ENCODE measurements at regions not wholly inside any gene's neighbourhood (a gene's known extent, or its start where the extent isn't known, plus 50 kb on each side); places are given as distances from the start of the nearest gene placed in this dataset.

DNA sequence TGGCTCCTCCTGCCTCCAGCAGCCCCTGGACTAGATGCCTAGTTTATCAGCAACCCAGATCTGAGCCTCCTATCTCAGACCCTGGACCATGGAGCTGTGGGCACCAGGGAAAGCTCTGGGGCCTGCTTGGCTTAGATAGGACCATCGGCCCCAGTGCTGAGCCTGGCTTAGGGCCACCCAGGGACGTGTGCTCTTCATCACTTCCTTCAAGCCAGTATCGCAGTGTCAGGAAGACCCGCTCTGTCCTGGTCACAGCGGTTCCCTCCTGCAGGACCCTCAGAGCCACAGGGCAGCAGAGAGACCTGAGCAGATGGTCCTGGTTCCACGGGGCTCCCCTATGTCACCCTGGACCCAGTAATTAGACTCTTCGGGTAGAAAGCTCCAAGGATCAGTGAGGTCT, 105.7 kb upstream of the FAM20C start:
- no peaks in the 10 kb centered on the region for H3K79me2 ChIP-seq (ENCODE audit: insufficient read depth, low read length)

DNA sequence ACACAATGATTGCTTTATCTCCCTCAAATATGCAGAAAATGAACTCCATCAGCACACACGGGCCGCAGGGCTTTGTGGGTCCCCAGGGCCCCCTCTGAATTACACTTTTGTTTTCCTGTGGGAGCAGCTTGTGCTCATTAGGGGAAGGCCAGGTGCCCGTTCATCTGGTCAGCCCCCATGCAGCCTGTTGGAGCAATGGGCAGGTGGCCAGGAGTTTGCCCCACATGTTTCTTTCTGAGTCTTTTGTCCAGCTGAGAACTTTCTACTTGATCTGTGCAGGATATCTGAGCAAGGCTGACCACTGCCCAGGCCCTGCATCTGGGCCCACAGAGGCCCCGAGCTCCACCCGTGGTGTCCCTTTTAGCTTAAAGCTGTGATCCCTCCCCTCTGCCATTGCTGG, 105.3 kb upstream of the FAM20C start:
- Histone ChIP-seq H3K27ac (ENCODE audit: low read depth, low read length) (no peak overlapping the region), H2AFZ (ENCODE audit: low read depth, low read length) (no peak overlapping the region), H3K9me3 (ENCODE audit: insufficient read depth, low read depth, low read length) (no peaks in the 10 kb centered on the region), H3K36me3 (ENCODE audit: insufficient read depth, low read length) (no peaks in the 10 kb centered on the region), H3K4me2 (ENCODE audit: low read length) (no peak overlapping the region), H3K4me1 (ENCODE audit: insufficient read depth, low read length) (peaks cover 47% of the 10 kb centered on the region), H3K4me3 (ENCODE audit: insufficient read depth, low read depth, low read length) (no peak overlapping the region), H3K79me2 (ENCODE audit: insufficient read depth, low read length) (no peaks in the 10 kb centered on the region), H3K27me3 (ENCODE audit: insufficient read depth, low read length) (peaks cover 3% of the 10 kb centered on the region), H4K20me1 (ENCODE audit: insufficient read depth, low read length) (no peaks in the 10 kb centered on the region), H3K9ac (ENCODE audit: low read length) (no peak overlapping the region)
- H3K27me3 Mint-ChIP-seq (ENCODE audit: low read depth, unreplicated experiment), result peaks cover 61% of the 10 kb centered on the region
- H3K4me1 Mint-ChIP-seq (ENCODE audit: low read depth, unreplicated experiment), result peaks cover 20% of the 10 kb centered on the region
- FAIRE-seq, result no peak
- peak; percentile 30 for DNase-seq (ENCODE audit: low read depth)
- no peak for TF ChIP-seq EZH2 (IDR thresholded peaks at IDR 0.05; ENCODE audit: insufficient read depth, low read length)
- TF ChIP-seq, protein P1, sequence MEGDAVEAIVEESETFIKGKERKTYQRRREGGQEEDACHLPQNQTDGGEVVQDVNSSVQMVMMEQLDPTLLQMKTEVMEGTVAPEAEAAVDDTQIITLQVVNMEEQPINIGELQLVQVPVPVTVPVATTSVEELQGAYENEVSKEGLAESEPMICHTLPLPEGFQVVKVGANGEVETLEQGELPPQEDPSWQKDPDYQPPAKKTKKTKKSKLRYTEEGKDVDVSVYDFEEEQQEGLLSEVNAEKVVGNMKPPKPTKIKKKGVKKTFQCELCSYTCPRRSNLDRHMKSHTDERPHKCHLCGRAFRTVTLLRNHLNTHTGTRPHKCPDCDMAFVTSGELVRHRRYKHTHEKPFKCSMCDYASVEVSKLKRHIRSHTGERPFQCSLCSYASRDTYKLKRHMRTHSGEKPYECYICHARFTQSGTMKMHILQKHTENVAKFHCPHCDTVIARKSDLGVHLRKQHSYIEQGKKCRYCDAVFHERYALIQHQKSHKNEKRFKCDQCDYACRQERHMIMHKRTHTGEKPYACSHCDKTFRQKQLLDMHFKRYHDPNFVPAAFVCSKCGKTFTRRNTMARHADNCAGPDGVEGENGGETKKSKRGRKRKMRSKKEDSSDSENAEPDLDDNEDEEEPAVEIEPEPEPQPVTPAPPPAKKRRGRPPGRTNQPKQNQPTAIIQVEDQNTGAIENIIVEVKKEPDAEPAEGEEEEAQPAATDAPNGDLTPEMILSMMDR (IDR thresholded peaks at IDR 0.05; ENCODE audit: insufficient read depth, low read depth, low read length), result no peak
- no peaks in the 10 kb centered on the region for H3K9me3 Mint-ChIP-seq (ENCODE audit: unreplicated experiment)
- H3K36me3 Mint-ChIP-seq (ENCODE audit: low read depth, unreplicated experiment), result no peaks in the 10 kb centered on the region
- no peak overlapping the region for H3K4me3 Mint-ChIP-seq (ENCODE audit: unreplicated experiment)
- no peak overlapping the region for H3K27ac Mint-ChIP-seq (ENCODE audit: unreplicated experiment)

More for the DNA sequence above, 105.7 kb upstream of the FAM20C start:
- H3K9me3 ChIP-seq (ENCODE audit: insufficient read depth, low read depth, low read length), result no peaks in the 10 kb centered on the region
- Mint-ChIP-seq H3K4me1 (ENCODE audit: low read depth, unreplicated experiment) (peaks cover 20% of the 10 kb centered on the region), H3K36me3 (ENCODE audit: low read depth, unreplicated experiment) (no peaks in the 10 kb centered on the region), H3K9me3 (ENCODE audit: unreplicated experiment) (no peaks in the 10 kb centered on the region), H3K4me3 (ENCODE audit: unreplicated experiment) (no peak overlapping the region), H3K27me3 (ENCODE audit: low read depth, unreplicated experiment) (peaks cover 61% of the 10 kb centered on the region), H3K27ac (ENCODE audit: unreplicated experiment) (peak overlapping the region; percentile 11)
- no peak overlapping the region for H3K4me2 ChIP-seq (ENCODE audit: low read length)
- TF ChIP-seq, protein P1 (IDR thresholded peaks at IDR 0.05; ENCODE audit: insufficient read depth, low read depth, low read length), result no peak
- no peak for TF ChIP-seq EZH2 (IDR thresholded peaks at IDR 0.05; ENCODE audit: insufficient read depth, low read length)
- H4K20me1 ChIP-seq (ENCODE audit: insufficient read depth, low read length), result no peaks in the 10 kb centered on the region
- DNase-seq (ENCODE audit: low read depth), result no peak
- no peak overlapping the region for H3K4me3 ChIP-seq (ENCODE audit: insufficient read depth, low read depth, low read length)
- no peak overlapping the region for H3K9ac ChIP-seq (ENCODE audit: low read length)
- H3K4me1 ChIP-seq (ENCODE audit: insufficient read depth, low read length), result peaks cover 47% of the 10 kb centered on the region
- H3K27ac ChIP-seq (ENCODE audit: low read depth, low read length), result no peak overlapping the region
- H3K27me3 ChIP-seq (ENCODE audit: insufficient read depth, low read length), result peaks cover 3% of the 10 kb centered on the region
- no peak for FAIRE-seq
- no peak overlapping the region for H2AFZ ChIP-seq (ENCODE audit: low read depth, low read length)
- no peaks in the 10 kb centered on the region for H3K36me3 ChIP-seq (ENCODE audit: insufficient read depth, low read length)

DNA sequence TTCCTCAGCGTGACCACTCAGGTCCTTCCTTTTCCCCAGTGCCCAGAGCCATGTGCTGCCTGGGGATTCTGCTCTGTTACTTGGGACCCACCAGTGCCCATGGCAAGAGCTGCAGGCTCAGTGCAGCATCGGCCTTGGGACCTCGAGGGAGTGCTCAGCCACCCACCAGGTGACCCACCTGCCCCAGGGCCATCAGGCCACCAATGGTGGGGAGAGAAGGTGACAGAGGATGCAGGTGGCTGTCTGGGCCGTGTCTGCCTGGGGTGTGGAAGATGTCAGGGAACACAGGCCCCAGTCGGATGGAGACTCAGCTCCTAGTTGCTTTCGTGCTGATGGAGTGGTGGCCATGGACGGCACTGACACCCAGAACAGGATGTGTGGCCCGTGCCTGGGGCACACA, 104.7 kb upstream of the FAM20C start:
- no peaks in the 10 kb centered on the region for H4K20me1 ChIP-seq (ENCODE audit: insufficient read depth, low read length)
- no peak for DNase-seq (ENCODE audit: low read depth)
- no peak overlapping the region for H3K4me3 ChIP-seq (ENCODE audit: insufficient read depth, low read depth, low read length)
- Mint-ChIP-seq H3K4me3 (ENCODE audit: unreplicated experiment) (no peak overlapping the region), H3K27me3 (ENCODE audit: low read depth, unreplicated experiment) (peaks cover 64% of the 10 kb centered on the region), H3K36me3 (ENCODE audit: low read depth, unreplicated experiment) (peaks cover 2% of the 10 kb centered on the region), H3K27ac (ENCODE audit: unreplicated experiment) (no peak overlapping the region), H3K9me3 (ENCODE audit: unreplicated experiment) (no peaks in the 10 kb centered on the region), H3K4me1 (ENCODE audit: low read depth, unreplicated experiment) (peaks cover 20% of the 10 kb centered on the region)
- H3K27me3 ChIP-seq (ENCODE audit: insufficient read depth, low read length), result peaks cover 2% of the 10 kb centered on the region
- H3K27ac ChIP-seq (ENCODE audit: low read depth, low read length), result no peak overlapping the region
- TF ChIP-seq EZH2 (IDR thresholded peaks at IDR 0.05; ENCODE audit: insufficient read depth, low read length), result no peak
- TF ChIP-seq, protein P1 (IDR thresholded peaks at IDR 0.05; ENCODE audit: insufficient read depth, low read depth, low read length), result no peak
- no peak overlapping the region for H3K9ac ChIP-seq (ENCODE audit: low read length)
- no peak overlapping the region for H3K4me2 ChIP-seq (ENCODE audit: low read length)
- no peak for FAIRE-seq
- H3K79me2 ChIP-seq (ENCODE audit: insufficient read depth, low read length), result no peaks in the 10 kb centered on the region
- H3K4me1 ChIP-seq (ENCODE audit: insufficient read depth, low read length), result peaks cover 47% of the 10 kb centered on the region
- no peaks in the 10 kb centered on the region for H3K36me3 ChIP-seq (ENCODE audit: insufficient read depth, low read length)
- H2AFZ ChIP-seq (ENCODE audit: low read depth, low read length), result no peak overlapping the region
- no peaks in the 10 kb centered on the region for H3K9me3 ChIP-seq (ENCODE audit: insufficient read depth, low read depth, low read length)
